Liver (tissue), 8 donors: ENCODE measurements at regions not wholly inside any gene's neighbourhood (a gene's known extent, or its start where the extent isn't known, plus 50 kb on each side); places are given as distances from the start of the nearest gene placed in this dataset.

Experiments used
- DNase-seq: peaks from one replicate; pipeline ENCODE4 v3.0.0-alpha.2; 2017; ENCODE audit warnings: low spot score
- H3K27ac ChIP-seq, 2 donors: one replicate each; pipeline ENCODE4 v1.7.0; 2013; ENCODE audit warnings: inconsistent platforms in 2 of 2, low read length in 2 of 2, control low read depth in 1 of 2, low read depth in 1 of 2, mild to moderate bottlenecking in 1 of 2
- H3K27me3 ChIP-seq, 4 donors: one replicate each; pipeline versions ENCODE4 v1.6.1 to v1.7.0; 2013; ENCODE audit warnings: low read length in 3 of 4, inconsistent platforms in 1 of 4, mild to moderate bottlenecking in 1 of 4, moderate library complexity in 1 of 4; ENCODE audit not compliant: control insufficient read depth in 4 of 4, insufficient read depth in 4 of 4
- H3K36me3 ChIP-seq, 4 donors: one replicate each; pipeline versions ENCODE4 v1.6.1 to v1.7.0; 2013; ENCODE audit warnings: low read length in 3 of 4, mild to moderate bottlenecking in 3 of 4, low read depth in 1 of 4, moderate library complexity in 1 of 4; ENCODE audit not compliant: control insufficient read depth in 4 of 4, insufficient read depth in 3 of 4
- H3K4me1 ChIP-seq, 4 donors: one replicate each; pipeline versions ENCODE4 v1.6.1 to v1.7.0; 2013; ENCODE audit warnings: low read length in 3 of 4, mild to moderate bottlenecking in 3 of 4, moderate library complexity in 1 of 4; ENCODE audit not compliant: control insufficient read depth in 4 of 4, insufficient read depth in 4 of 4
- H3K4me3 ChIP-seq, 3 donors: one replicate each; pipeline versions ENCODE4 v1.6.1 to v1.7.0; 2013; ENCODE audit warnings: low read length in 3 of 3, control low read depth in 1 of 3, low read depth in 1 of 3, mild to moderate bottlenecking in 1 of 3
- H3K9ac ChIP-seq, 2 donors: one replicate each; pipeline ENCODE4 v1.7.0; 2013; ENCODE audit warnings: low read length in 2 of 2, mild to moderate bottlenecking in 2 of 2, moderate library complexity in 2 of 2, control low read depth in 1 of 2, low read depth in 1 of 2
- H3K9me3 ChIP-seq, 4 donors: one replicate each; pipeline versions ENCODE4 v1.6.1 to v1.7.0; 2013; ENCODE audit warnings: low read length in 3 of 4; ENCODE audit not compliant: control insufficient read depth in 4 of 4
- FOXA1 ChIP-seq: IDR thresholded peaks from 2 replicates; pipeline ENCODE4 v1.6.1; 2016; ENCODE audit warnings: antibody characterized with exemption
- FOXA2 ChIP-seq: IDR thresholded peaks from 2 replicates; pipeline ENCODE4 v1.6.1; 2016; ENCODE audit warnings: antibody characterized with exemption
- GABPA ChIP-seq, 2 donors: IDR thresholded peaks in 1 of 2; conservative IDR thresholded peaks in 1 of 2; 2 replicates each; pipeline ENCODE4 v1.6.1; 2016; ENCODE audit warnings: antibody characterized with exemption in 2 of 2, mild to moderate bottlenecking in 1 of 2, moderate library complexity in 1 of 2
- HNF4A ChIP-seq, 2 donors: conservative IDR thresholded peaks; 2 replicates each; pipeline ENCODE4 v1.6.1; 2016; ENCODE audit warnings: antibody characterized with exemption in 2 of 2, mild to moderate bottlenecking in 2 of 2
- HNF4G ChIP-seq: IDR thresholded peaks from 2 replicates; pipeline ENCODE4 v1.6.1; 2016; ENCODE audit warnings: antibody characterized with exemption
- NR2F2 ChIP-seq: IDR thresholded peaks from 2 replicates; pipeline ENCODE4 v1.6.1; 2016; ENCODE audit warnings: antibody characterized with exemption
- RAD21 ChIP-seq, 2 donors: IDR thresholded peaks; 2 replicates each; pipeline ENCODE4 v1.6.1; 2016; ENCODE audit warnings: antibody characterized with exemption in 2 of 2, mild to moderate bottlenecking in 2 of 2
- RXRA ChIP-seq, 2 donors: IDR thresholded peaks; 2 replicates each; pipeline ENCODE4 v1.6.1; 2017 to 2018; ENCODE audit warnings: antibody characterized with exemption in 2 of 2, mild to moderate bottlenecking in 1 of 2
- SP1 ChIP-seq: IDR thresholded peaks from 2 replicates; pipeline ENCODE4 v1.6.1; 2018; ENCODE audit warnings: antibody characterized with exemption, mild to moderate bottlenecking
- TAF1 ChIP-seq: conservative IDR thresholded peaks from 2 replicates; pipeline ENCODE4 v1.6.1; 2016; ENCODE audit warnings: antibody characterized with exemption, mild to moderate bottlenecking
- YY1 ChIP-seq: IDR thresholded peaks from 2 replicates; pipeline ENCODE4 v1.6.1; 2016; ENCODE audit warnings: antibody characterized with exemption, mild to moderate bottlenecking
- WGBS: extraction: QIAGEN DNeasy Blood & Tissue Kit; methylation state at CpG from one replicate; pipeline ENCODE4 v1.1.7; 2013; 5-methylcytosine and 5-hydroxymethylcytosine counted together
- TF ChIP-seq, protein P1 (sequence below): fragments of 150-350 bp; IDR thresholded peaks from 2 replicates; pipeline ENCODE4 v1.5.1; 2017; ENCODE audit warnings: improper control_type of control experiment, low read depth, low read length; ENCODE audit not compliant: missing input control
- TF ChIP-seq, protein P2 (sequence below): IDR thresholded peaks from 2 replicates; pipeline ENCODE4 v1.6.1; 2016; ENCODE audit warnings: antibody characterized with exemption
- TF ChIP-seq, protein P3 (sequence below): IDR thresholded peaks from 2 replicates; pipeline ENCODE4 v1.6.1; 2016; ENCODE audit warnings: antibody characterized with exemption
- TF ChIP-seq, protein P4 (sequence below): IDR thresholded peaks from 2 replicates; pipeline ENCODE4 v1.6.1; 2016; ENCODE audit warnings: antibody characterized with exemption
- TF ChIP-seq, protein P5 (sequence below): IDR thresholded peaks from 2 replicates; pipeline ENCODE4 v1.6.1; 2016; ENCODE audit warnings: antibody characterized with exemption, mild to moderate bottlenecking
- donor health status: healthy.
- donor health status: healthy.
- donor health status: healthy.
- donor health status: healthy.
- donor health status: healthy.

DNA sequence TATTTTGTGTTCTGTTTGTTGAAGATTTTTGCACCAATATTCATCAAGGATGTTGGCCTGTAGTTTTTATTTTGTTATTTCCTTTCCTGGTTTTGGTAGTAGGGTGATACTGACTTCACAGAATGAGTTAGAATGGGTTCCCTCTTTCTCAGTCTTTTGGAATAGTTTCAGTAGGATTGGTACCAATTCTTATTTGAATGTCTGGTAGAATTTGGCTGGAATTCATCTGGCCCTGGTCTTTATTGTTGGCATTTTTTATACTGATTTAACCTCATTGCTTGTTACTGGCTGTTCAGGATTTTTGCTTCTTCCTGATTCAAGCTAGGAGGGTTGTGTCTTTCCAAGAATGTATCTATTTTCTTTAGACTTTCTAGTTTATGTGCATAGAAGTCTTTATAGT lies 263.7 kb downstream of the SOX11 start:
- Histone ChIP-seq H3K36me3 (no peaks in the 10 kb centered on the region), H3K27me3 (peaks cover 0 to 3% (median 0%) of the 10 kb centered on the region in 4 donors), H3K9ac (no peak overlapping the region), H3K4me3 (no peak overlapping the region), H3K9me3 (peaks cover 0 to 3% (median 0%) of the 10 kb centered on the region in 4 donors), H3K4me1 (no peaks in the 10 kb centered on the region), H3K27ac (no peak overlapping the region)
- DNase-seq: no peak
- TF ChIP-seq FOXA2: no peak
- TF ChIP-seq HNF4A (conservative IDR thresholded peaks at IDR 0.05): no peak
- TF ChIP-seq YY1: no peak
- TF ChIP-seq, protein P1, sequence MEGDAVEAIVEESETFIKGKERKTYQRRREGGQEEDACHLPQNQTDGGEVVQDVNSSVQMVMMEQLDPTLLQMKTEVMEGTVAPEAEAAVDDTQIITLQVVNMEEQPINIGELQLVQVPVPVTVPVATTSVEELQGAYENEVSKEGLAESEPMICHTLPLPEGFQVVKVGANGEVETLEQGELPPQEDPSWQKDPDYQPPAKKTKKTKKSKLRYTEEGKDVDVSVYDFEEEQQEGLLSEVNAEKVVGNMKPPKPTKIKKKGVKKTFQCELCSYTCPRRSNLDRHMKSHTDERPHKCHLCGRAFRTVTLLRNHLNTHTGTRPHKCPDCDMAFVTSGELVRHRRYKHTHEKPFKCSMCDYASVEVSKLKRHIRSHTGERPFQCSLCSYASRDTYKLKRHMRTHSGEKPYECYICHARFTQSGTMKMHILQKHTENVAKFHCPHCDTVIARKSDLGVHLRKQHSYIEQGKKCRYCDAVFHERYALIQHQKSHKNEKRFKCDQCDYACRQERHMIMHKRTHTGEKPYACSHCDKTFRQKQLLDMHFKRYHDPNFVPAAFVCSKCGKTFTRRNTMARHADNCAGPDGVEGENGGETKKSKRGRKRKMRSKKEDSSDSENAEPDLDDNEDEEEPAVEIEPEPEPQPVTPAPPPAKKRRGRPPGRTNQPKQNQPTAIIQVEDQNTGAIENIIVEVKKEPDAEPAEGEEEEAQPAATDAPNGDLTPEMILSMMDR: no peak
- TF ChIP-seq RAD21 (IDR thresholded peaks at IDR 0.05): no peak
- TF ChIP-seq, protein P2, sequence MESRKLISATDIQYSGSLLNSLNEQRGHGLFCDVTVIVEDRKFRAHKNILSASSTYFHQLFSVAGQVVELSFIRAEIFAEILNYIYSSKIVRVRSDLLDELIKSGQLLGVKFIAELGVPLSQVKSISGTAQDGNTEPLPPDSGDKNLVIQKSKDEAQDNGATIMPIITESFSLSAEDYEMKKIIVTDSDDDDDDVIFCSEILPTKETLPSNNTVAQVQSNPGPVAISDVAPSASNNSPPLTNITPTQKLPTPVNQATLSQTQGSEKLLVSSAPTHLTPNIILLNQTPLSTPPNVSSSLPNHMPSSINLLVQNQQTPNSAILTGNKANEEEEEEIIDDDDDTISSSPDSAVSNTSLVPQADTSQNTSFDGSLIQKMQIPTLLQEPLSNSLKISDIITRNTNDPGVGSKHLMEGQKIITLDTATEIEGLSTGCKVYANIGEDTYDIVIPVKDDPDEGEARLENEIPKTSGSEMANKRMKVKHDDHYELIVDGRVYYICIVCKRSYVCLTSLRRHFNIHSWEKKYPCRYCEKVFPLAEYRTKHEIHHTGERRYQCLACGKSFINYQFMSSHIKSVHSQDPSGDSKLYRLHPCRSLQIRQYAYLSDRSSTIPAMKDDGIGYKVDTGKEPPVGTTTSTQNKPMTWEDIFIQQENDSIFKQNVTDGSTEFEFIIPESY: no peak
- TF ChIP-seq, protein P3, sequence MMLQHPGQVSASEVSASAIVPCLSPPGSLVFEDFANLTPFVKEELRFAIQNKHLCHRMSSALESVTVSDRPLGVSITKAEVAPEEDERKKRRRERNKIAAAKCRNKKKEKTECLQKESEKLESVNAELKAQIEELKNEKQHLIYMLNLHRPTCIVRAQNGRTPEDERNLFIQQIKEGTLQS: no peak
- no peak for TF ChIP-seq TAF1
- no peak for TF ChIP-seq RXRA (IDR thresholded peaks at IDR 0.05)
- no peak for TF ChIP-seq SP1
- TF ChIP-seq NR2F2: no peak
- no peak for TF ChIP-seq HNF4G
- TF ChIP-seq, protein P4, sequence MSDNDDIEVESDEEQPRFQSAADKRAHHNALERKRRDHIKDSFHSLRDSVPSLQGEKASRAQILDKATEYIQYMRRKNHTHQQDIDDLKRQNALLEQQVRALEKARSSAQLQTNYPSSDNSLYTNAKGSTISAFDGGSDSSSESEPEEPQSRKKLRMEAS: no peak

DNA sequence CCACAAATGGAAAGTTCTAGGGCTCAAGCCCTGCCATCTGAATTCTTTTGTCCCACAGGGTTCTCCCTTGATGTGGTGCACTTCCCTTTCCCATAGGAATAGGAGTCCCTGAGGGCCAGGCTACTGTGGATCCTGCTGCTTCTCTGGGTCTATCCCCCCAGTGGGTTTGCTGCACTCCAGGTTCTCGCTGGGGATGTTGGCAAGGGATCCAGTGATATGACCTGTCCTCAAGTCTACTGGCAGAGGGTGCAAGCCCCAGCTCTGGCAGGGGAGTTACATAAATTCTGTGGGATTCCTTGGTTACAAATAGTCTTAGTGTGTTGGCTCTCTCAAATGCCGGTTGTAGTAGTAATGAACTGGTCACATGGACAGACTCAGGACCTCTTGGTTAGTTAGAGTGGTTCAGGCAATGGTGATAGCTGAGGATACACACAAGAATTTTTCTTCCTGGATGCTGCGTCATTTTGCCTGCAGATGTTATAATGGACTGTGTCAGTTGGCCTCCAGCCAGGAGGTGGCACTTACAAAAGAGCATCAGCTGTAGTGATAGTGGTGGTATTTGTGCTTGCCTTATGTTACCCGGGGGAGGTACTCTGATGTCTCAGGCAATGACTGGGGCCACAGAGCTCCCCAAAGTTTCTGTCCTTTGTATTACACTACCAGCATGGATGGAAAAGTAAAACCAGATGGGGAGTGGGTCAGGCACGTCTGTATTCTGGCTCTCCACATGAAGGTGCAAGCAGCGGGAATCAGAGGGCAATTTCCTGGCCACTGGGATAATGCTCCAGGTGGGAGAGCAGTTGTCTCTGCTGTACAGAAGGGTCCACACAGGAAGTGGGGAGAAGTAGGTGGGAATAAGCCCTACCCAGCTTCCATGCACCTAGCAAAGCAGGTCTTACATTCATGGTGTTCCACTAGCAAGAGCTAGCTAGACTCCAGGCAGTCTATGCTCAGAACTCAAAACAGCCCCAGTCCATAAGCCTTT lies 267.9 kb downstream of the SOX11 start:
- no peak for DNase-seq
- Histone ChIP-seq H3K27ac (no peak overlapping the region), H3K4me3 (no peak overlapping the region), H3K27me3 (peaks cover 0 to 3% (median 0%) of the 10 kb centered on the region in 4 donors), H3K36me3 (no peaks in the 10 kb centered on the region), H3K4me1 (no peaks in the 10 kb centered on the region), H3K9ac (no peak overlapping the region), H3K9me3 (no peaks in the 10 kb centered on the region)
- TF ChIP-seq SP1: no peak
- 79% methylated on average over 6 of the region's 6 CpGs for WGBS

DNA sequence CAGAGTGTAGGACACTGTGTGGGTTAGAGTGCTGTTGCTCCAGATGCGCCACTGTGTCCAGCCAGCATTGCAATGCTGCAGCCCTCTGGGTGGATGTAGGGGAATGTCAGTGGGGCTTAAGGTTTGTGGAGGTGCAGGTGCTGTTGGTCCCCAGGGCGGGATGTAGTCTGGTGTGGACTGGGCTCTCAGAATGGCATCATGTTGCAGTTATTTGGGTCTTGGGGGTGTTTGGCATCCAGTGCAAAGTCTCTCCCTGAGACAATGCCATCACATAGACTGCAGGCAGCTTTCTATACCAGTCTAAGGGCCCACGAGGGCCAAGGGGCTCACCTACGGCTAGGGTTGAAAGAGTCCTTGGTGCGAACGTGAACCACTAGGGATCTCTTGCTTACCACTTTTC lies 275.3 kb downstream of the SOX11 start:
- Histone ChIP-seq H3K4me3 (no peak overlapping the region), H3K27ac (no peak overlapping the region), H3K9ac (no peak overlapping the region), H3K9me3 (no peaks in the 10 kb centered on the region), H3K4me1 (no peaks in the 10 kb centered on the region), H3K36me3 (no peaks in the 10 kb centered on the region), H3K27me3 (peaks cover 0 to 6% (median 0%) of the 10 kb centered on the region in 4 donors)
- 83% methylated on average over 6 of the region's 6 CpGs for WGBS
- DNase-seq: no peak
- TF ChIP-seq SP1 (no peak), RAD21 (IDR thresholded peaks at IDR 0.05) (no peak), FOXA2 (no peak), GABPA (IDR thresholded peaks at IDR 0.05 in 1 of 2, conservative IDR thresholded peaks at IDR 0.05 in 1 of 2) (no peak), FOXA1 (no peak), HNF4A (conservative IDR thresholded peaks at IDR 0.05) (no peak)
- TF ChIP-seq, protein P5, sequence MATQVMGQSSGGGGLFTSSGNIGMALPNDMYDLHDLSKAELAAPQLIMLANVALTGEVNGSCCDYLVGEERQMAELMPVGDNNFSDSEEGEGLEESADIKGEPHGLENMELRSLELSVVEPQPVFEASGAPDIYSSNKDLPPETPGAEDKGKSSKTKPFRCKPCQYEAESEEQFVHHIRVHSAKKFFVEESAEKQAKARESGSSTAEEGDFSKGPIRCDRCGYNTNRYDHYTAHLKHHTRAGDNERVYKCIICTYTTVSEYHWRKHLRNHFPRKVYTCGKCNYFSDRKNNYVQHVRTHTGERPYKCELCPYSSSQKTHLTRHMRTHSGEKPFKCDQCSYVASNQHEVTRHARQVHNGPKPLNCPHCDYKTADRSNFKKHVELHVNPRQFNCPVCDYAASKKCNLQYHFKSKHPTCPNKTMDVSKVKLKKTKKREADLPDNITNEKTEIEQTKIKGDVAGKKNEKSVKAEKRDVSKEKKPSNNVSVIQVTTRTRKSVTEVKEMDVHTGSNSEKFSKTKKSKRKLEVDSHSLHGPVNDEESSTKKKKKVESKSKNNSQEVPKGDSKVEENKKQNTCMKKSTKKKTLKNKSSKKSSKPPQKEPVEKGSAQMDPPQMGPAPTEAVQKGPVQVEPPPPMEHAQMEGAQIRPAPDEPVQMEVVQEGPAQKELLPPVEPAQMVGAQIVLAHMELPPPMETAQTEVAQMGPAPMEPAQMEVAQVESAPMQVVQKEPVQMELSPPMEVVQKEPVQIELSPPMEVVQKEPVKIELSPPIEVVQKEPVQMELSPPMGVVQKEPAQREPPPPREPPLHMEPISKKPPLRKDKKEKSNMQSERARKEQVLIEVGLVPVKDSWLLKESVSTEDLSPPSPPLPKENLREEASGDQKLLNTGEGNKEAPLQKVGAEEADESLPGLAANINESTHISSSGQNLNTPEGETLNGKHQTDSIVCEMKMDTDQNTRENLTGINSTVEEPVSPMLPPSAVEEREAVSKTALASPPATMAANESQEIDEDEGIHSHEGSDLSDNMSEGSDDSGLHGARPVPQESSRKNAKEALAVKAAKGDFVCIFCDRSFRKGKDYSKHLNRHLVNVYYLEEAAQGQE: no peak
- TF ChIP-seq, protein P4: no peak
